NCI-H2196 (cell line): ENCODE measurements at regions not wholly inside any gene's neighbourhood (a gene's known extent, or its start where the extent isn't known, plus 50 kb on each side); places are given as distances from the start of the nearest gene placed in this dataset.
A peak's percentile ranks its signal among the peaks of the same experiment; 100 is the strongest.
"Not testable (repeated sequence)": the region's sequence is repeated elsewhere in the genome, so short reads cannot be mapped to it uniquely, and the experiment has no call there.

ENCODE experiments used
- DNase-seq: peaks from one replicate; lab custom pipeline; 2025; ENCODE audit not compliant: unreplicated experiment; lab: John Stamatoyannopoulos, UW

DNA sequence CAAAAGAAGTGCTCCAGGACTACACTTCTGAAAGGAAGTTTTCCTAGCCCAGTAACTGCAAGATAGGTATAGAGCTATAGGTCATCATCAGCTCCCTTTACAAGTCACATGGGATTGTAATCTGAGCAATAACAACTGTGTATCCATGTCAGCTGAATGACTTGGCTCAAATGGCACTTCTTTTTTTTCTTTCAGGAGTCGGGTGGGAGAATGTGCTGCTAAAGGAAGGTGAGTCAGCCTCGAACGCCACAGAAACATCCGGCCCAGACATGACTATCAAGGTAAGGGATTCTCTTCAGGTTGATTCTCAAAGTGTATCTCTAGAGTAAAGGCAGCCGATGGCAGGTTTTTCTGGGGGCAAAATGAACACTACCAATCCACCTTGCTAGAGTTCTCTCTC lies 192.2 kb downstream of the C9orf152 start:
- DNase-seq, result no peak

DNA sequence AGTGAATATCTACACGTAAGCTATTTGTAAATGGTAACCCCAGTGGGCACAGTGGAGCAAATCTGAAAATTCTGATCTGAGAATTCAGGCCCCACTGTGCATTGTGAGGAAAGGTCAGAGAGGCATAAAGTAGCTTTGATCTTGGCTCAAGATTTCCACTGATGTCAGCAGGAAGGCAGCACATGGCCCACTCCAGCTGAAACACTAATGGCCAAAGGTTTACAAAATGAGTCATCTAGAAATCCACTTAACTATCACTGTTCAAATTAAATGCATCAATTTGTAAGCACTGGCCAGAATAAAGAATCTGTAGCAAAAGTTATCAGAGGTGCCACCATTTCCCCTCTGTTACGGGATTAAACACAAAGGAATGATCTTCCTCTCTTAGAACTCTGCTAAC lies 191.6 kb downstream of the C9orf152 start:
- DNase-seq, result peak; percentile 32

DNA sequence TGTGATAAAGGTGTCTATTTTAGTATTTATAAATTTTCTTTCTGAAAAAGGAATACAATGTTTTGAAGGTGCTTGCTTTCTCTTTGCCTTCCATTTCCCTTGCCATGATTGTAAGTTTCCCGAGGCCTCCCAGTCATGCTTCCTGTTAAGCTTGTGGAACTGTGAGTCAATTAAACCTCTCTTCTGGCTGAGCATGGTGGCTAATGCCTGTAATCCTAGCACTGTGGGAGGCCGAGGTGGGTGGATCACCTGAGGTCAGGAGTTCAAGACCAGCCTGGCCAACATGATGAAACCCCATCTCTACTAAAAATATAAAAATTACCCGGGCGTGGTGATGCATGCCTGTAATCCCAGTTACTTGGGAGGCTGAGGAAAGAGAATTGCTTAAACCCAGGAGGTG lies 187.7 kb downstream of the C9orf152 start:
- DNase-seq, result not testable (repeated sequence)

DNA sequence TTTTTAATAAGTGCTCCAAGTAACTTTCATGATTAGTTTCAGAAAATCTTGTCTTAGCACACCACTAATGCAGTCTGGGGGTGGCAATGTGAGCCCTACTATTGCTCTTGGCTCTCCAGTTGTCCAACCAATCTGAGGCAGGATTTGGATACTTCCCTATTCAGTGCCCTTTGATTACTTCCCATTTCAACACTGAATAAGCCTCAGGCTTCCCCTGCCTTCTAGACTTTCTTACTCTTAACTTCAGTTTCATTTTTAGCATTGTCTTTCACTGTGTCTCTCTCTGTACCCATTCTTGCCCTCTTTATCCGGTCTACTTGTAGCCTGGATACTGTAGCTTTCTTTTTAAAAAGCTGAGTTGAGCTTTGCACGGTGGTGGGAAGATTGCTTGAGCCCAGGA lies 186.1 kb downstream of the C9orf152 start:
- no peak for DNase-seq

DNA sequence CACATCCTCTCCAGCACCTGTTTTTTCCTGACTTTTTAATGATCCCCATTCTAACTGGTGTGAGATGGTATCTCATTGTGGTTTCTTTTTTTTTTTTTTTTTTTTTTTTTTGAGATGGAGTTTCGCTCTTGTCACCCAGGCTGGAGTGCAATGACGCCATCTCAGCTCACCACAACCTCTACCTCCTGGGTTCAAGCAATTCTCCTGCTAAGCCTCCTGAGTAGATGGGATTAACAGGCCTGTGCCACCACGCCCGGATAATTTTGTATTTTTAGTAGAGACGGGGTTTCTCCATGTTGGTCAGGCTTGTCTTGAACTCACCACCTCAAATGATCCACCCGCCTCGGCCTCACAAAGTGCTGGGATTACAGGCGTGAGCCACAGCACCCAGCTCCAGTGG lies 184.7 kb downstream of the C9orf152 start:
- not testable (repeated sequence) for DNase-seq

DNA sequence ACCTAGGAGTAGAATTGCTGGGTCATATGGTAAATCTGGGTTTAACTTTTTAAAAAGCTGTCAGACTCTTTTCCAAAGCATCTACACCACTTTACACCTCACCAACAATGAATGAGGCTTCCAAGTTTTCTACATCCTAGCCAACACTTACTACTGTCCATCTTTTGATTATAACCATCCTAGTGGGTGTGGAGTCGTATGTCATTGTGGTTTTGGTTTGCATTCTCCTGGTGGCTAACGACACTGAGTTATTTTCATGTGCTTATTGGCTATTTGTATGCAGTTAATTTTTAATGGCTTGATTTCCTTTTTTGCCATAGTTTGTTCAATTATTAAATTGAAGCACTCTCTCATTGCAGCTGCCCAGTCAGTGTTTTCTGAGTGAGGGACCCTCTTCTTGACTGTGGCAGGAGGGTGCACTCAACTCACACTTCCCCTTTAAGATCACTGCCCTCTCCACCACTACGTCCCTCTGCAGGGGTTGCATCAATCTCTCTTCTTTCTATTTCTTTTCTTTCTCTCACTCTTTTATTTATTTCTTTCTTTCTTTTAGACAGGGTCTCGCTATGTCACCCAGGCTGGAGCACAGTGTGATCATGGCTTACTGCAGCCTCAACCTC lies 182.3 kb downstream of the C9orf152 start:
- no peak for DNase-seq

DNA sequence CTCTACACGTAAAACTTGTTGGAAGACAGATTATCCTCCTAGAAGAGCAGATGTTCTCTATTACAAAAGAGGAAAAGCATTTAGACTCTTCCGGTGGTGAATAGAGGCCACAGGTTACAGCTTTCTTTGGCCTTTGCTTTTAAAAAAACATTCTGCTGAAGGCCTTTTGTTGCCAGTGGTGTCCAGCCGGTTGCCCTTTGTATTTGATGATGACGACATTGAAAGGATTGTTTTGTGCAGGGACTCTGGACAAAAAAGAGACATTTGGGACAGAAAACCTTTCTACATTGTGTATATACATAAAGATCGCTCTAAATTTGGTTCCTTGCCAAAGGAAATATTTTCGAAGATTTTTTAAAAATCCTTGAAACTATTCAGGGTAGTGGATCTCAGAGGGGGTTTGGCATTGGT lies 180.3 kb downstream of the C9orf152 start:
- DNase-seq, result peak; percentile 18

DNA sequence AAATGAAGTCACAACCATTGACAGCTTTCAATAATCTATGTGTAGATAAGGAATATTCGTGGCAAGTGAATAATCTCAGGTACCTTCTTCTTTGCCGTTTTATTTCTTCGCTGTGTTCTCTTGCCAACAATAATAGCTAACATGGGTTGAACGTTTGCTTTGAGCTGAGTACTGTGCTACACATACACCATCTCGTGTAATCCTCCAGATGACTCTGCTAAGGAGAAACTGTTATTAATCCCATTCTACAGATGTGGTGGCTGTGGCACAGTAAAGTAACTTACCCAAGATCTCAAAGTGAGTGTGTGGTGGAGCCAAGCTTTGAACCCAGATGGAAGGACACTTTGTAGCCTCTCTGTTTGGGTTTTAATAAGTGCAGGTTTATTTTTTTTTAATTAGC lies 179.7 kb downstream of the C9orf152 start:
- DNase-seq, result no peak

DNA sequence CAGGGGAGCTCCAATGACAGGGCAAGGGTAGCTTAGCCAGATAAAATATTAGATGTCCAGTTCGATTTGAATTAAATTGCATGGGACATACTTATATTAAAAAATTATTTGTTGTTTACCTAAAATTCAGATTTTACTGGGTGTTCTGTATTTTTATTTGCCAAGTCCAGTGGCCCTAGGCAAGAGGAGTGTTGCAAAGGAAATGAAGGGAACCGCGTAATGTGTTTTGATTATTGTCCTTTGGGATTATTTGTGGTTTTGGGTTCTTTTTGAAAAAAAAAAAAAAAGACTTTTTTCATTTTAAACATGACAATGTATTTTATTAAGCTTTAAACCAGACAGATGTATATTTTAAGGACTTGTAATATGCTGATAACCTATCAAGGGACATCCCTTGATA lies 179.3 kb downstream of the C9orf152 start:
- DNase-seq, result no peak

DNA sequence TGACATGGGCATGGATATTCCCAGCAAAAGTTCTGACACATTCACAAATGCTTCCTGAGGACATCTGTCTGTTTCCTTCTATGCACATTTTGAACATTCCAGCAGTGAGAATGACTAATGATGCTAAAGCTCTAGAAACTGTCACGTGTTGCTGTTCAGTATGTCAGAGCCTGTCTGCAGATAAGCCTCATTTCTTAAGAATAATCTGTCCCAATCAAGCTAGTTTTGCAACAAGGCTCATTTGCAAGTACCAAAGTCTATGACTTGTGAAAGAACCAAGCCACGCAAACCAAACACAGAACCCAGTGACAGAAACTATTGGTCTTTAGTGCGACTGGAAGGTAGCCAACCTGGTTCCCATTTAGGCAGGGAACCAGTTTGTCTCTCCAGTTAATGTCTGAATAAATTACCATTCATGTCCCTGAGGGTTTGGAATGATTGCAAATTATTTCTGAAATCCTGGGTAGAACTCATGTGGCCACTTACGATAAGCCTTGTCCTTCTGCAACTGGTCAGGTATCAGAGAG lies 178.5 kb downstream of the C9orf152 start:
- DNase-seq, result no peak

DNA sequence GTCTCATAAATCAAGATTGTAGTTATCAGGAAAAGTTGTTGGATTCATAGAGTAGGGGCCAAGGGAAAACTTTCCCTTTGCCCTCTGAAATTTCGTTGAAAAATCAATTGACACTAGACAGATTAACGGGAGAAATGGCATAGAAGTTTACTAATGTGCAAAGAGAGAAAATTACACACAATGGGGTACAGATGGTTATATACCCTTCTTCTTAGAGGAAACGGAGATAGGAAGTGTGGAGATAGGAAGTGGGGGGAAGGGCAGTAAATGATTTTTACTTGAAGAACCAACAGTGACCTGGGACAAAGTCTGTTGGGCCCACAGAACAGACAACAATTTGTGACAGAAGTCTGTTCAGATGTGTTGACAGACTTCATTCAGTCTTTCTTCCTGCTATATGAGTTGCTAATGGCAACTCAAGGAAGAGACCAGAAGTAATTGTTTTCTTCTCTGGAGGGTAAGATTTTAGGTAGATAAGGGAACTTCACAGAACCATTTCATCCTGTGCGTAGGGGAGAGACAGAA lies 177.9 kb downstream of the C9orf152 start:
- no peak for DNase-seq

DNA sequence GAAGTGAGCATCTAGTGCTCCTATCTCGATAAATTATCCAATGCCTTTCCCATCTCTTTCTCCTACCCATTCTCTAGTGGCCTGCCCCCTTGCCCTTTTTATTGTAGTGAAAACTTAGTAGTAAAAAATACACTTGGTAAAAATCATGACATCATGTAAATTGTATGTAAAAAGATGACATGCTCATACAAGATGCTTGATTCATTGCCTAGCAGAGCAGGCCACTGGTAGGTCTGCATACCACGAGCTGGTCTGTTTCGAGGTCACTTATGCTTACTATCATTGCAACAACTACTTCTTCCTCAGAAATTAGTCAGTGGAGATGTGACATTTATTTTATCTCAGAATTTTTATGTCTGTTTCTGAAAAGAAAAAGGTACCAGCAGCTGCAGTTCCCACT lies 177.3 kb downstream of the C9orf152 start:
- no peak for DNase-seq

DNA sequence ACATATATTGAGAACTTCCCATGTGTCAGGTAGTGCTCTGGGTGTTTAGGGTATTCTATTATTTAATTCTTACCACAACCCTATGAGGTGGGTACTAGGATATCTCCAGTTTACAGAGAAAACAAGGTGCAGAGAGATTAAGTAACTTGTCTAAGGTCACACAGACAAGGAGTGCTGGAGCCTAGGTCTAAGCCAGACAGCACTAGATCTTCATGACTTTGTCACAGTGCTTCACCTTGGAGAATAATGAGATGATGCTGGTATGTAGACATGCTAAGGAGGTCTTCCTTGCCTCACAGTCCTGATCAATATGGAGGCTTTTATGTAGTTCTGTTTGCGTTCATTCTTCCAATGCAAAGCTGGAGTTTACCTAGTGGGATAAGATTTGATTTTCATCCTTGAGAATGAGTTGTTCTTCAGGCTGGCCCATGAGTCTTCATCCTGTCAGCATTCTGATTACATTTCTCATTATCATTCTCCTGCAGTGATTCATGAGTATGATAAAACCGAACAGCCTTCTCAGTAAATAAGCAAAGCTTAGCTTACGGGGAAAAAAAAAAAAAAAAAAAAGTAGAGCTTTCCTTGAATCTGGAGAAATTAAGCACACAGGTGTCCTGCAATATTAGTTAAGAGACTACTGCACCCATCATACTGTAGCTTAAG lies 176.3 kb downstream of the C9orf152 start:
- no peak for DNase-seq

DNA sequence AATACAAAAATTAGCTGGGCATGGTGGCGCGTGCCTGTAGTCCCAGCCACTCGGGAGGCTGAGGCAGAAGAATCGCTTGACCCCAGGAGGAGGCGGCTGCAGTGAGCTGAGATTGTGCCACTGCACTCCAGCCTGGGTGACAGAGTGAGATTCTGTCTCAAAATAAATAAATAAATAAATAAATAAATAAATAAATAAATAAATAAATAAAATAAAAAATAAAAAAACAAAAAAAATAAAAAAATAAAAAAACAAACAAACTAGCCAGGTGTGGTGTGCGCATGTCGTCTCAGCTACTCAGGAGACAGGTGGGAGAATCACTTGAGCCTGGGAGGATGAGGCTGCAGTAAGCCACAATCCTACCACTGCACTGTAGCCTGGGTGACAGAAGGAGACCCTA lies 175.4 kb downstream of the C9orf152 start:
- DNase-seq, result not testable (repeated sequence)

DNA sequence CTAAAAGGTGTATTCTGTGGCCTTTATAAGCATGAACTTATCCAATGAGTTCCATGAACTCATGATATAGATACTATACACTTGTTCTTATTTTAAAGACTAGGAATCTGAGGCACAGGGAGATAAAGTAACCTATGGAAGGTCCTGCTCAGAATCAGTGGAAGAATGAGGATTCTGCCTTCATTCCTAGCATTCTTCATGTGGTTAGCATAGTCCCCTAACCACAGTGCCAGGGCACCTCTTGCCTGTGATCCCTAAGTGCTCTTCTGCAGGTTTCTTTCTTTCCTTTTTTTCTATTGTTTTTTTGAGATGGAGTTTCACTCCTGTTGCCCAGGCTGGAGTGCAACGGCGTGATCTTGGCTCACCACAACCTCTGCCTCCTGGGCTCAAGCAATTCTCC lies 174.1 kb downstream of the C9orf152 start:
- DNase-seq, result no peak

DNA sequence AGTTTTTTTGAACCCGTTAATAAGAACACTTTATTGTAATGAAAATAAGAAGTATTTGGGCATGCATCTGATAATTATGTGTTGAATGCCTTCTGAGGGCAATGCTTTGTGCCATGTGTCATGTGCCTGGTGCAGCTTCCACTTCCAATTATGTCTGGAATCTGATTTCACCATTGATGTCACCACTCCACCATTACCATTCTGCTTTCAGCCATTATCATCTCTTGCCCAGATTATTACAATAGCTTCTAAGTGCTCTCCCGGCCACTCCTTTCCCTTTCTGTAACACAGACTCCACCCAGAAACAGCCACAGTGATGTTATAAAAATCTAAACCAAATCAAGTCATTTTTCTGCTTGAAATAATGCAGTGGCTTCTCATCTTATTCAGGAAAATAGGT lies 171.7 kb downstream of the C9orf152 start:
- no peak for DNase-seq

DNA sequence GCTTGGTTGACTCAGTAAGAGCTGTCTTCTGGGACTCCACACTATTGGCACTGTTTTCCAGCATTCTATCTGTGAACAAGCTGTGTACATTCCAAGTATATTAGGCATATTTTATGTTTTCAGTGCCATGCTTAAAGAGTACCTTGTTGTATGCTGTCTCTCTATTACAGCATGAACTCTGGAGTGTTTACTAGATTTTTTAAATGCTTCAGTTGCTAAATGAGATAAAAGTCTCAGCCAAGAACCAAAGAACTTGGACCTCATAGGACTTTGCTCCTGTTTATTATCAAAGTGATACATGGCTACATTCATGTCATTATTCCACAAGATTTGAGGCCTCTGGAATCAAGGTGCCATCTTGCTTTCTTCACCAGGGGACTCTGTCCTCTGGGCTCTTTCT lies 167.2 kb downstream of the C9orf152 start:
- no peak for DNase-seq

DNA sequence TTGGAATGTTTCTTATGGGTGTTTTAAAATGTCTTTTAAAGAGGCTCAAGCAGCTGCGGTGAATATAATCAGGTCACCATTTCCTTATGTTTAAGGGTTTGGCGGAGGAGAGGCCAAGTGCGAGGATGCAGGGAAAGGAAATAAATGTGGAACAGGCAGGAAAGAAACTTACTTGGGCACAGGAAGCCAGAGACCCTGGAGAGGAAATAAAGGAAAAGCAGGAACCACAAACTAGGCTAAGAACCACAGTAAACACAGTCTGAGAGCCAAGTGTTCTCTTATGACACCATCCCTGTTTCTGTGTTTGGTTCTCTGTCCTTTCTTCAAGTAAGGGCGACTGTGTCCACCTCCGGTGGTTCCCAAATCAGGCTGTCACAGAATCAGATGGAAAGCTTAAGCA lies 166.5 kb downstream of the C9orf152 start:
- no peak for DNase-seq

DNA sequence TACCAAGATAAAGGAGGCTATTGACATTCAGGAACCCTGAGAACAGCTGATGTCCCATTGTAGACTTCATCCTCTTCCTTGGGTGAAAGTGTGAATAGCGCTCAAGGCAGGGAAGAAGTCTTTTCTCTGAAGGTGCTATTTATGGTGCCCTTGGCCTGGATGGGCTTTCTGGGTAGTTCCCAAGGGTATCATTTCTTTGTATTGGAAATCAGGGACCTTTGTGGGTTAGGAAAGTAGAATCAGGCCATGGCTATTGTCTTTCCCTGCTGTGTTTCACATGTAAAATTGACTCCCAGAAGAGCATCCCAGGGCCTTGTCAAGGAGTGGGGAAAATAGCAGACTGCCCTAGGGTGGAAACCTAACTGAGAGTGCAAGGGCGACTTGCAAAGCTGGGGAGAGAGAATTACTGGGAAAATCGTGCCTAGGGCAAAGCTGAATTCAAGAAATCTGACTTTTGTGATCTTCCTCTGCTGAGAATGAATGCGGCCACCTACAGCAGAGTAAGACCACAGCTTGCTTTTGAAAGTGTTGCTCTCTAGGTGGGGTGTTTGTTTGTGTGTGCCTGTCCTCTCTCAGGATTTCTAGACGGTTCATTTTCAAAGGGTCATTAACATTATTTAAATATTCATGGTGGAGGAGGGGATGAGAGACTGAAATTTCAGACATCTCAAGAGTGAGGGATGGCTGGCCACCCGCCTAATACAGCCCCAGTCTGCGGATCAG lies 160.6 kb downstream of the C9orf152 start:
- no peak for DNase-seq

DNA sequence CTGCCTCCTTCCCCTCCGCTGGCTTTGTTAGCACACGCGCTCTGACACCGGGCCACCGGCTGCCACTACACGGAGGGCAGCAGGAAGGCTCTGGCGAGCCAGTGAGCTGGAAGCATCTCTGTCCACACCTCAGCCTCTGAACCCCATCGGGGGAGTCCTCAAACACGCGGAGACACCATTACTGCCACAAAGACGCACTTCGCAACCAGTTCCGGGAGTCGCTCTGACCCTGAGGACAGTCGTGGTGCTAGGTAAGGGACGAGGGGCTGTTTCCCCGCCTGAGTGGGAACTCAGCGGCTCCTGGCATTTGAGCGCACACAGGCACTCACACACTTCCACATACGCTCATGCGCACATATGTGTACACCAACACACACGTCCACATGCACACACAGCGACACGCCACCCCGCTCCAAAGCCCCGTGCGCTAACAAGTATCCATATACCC lies 160.0 kb downstream of the C9orf152 start:
- peak; percentile 44 for DNase-seq

DNA sequence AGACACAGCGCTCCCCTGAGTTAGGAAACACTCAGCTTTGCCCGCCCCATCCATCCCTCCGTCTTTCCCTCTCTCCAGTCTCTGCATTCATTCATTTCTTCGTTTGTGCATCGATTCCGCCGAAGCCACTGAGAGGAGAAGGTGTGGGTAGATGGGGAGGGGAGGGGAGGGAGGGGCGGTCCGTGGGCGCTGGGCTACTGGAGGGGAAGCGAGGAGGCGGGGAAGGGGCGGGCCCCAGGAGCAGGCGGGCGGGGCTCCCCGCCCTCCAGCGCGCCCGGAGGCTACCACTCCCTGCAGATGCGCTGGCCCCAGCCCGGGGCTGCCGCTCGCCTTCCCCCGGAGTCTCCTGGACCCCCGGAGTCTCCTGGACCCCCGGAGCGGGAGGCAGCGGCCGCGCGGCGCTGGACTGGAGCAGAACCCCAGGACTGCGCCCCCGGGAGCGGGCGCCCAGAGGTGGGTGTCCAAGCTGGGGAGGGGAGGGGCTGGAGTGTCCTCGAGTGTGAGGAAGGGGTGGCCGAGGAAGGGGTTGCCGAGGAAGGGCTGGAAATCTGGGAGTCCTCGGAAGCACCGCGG lies 159.5 kb downstream of the C9orf152 start:
- DNase-seq, result peak; percentile 73
